ENCODE measurements at regions not wholly inside any gene's neighbourhood (a gene's known extent, or its start where the extent isn't known, plus 50 kb on each side); places are given as distances from the start of the nearest gene placed in this dataset.

DNA sequence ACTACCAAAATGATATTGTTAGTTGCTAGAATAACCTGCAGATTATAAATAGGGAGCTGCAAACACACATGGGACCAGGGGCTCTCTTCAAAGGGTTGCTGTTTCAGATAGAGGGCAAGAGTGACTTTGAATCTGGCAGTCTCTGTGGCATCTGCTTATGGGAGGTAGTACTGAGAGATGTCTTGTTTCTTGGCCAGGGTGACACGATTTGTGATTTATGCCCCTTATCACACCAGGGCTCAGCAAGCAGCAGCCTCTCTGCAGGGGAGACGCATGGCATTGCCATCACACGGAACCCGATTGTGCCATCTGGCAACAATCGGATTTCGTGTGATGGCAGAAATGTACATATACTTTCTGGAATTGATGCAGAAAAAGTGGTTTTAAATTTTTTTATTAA lies 615.6 kb downstream of the ZNF608 start:
- POLR2A ChIA-PET: no interaction called here
- Histone ChIP-seq H3K36me3 (ENCODE audit: control insufficient read depth, insufficient read depth, low read length) (no peaks in the 10 kb centered on the region), H3K27me3 (ENCODE audit: control insufficient read depth, insufficient read depth, low read length) (no peaks in the 10 kb centered on the region), H3K4me3 (ENCODE audit: low read depth, low read length) (no peak overlapping the region)
- TF ChIP-seq, protein P1, sequence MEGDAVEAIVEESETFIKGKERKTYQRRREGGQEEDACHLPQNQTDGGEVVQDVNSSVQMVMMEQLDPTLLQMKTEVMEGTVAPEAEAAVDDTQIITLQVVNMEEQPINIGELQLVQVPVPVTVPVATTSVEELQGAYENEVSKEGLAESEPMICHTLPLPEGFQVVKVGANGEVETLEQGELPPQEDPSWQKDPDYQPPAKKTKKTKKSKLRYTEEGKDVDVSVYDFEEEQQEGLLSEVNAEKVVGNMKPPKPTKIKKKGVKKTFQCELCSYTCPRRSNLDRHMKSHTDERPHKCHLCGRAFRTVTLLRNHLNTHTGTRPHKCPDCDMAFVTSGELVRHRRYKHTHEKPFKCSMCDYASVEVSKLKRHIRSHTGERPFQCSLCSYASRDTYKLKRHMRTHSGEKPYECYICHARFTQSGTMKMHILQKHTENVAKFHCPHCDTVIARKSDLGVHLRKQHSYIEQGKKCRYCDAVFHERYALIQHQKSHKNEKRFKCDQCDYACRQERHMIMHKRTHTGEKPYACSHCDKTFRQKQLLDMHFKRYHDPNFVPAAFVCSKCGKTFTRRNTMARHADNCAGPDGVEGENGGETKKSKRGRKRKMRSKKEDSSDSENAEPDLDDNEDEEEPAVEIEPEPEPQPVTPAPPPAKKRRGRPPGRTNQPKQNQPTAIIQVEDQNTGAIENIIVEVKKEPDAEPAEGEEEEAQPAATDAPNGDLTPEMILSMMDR (IDR thresholded peaks at IDR 0.05; ENCODE audit: insufficient read depth, low read depth, low read length): no peak
- DNase-seq (ENCODE audit: low read depth): no peak
- CTCF ChIA-PET: interaction anchor here (0.6 kb wide), 1 partner anchor 1493 kb away, joined by 3 read pairs; no protein-coding TSS in a partner anchor

DNA sequence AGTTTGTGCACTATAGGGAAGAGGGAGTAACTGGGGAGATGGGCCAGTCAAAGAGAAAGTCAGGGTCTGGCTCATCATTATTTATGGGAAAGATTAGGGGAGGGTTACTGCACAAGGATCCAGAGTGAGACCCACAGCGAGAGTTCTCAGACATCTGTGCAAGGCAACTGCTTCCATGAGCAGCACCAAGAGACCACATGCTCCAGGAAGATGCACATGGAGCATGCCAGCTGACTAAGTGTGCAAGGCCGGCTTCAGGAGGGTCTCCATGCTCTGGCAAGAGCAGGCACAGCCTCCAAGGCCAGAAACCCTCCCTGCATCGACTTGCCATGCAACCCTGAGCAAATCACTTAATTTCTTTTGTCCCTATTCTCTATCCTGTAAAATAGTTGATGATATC lies 616.9 kb downstream of the CSNK1G3 start:
- TF ChIP-seq, protein P1 (IDR thresholded peaks at IDR 0.05; ENCODE audit: insufficient read depth, low read depth, low read length): no peak
- POLR2A ChIA-PET: no interaction called here
- CTCF ChIA-PET: interaction anchor here (0.6 kb wide), 1 partner anchor 726 kb away, joined by 3 read pairs; no protein-coding TSS in a partner anchor

DNA sequence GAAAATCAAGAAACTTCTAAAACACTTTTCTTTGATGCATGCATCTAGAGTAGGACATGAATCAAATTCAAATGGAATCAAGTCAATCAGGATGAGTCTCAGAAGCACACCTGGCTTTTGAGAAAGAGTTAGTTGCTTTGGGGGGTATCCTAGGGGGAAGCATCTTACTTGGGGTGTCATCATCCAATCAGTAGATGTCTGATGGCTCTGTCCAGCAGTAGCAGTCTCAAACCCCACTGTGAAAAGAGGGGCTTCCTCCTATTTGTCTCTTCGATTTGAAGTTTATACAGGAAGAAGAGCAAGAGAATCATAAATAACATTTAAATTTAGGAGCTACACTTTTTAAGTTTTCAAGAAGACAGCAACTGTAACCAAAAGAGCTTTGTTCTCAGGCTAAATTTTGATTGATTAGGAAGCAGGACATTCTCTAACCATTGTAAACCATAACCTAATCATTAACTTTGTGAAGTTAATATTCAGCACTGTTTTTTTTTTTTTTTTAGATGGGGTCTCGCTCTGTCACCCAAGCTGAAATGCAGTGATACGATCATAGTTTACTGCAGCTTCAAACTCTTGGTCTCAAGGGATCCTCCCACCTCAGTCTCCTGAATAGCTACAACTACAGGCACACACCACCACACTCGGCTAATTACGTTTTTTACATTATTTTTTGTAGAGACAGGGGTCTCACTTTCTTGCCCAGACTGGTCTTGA lies 614.7 kb downstream of the CSNK1G3 start:
- H3K36me3 ChIP-seq (ENCODE audit: control insufficient read depth, insufficient read depth, low read length): no peaks in the 10 kb centered on the region
- H3K4me3 ChIP-seq (ENCODE audit: low read depth, low read length): no peak overlapping the region
- TF ChIP-seq, protein P1 (IDR thresholded peaks at IDR 0.05; ENCODE audit: insufficient read depth, low read depth, low read length): no peak
- H3K27me3 ChIP-seq (ENCODE audit: control insufficient read depth, insufficient read depth, low read length): no peaks in the 10 kb centered on the region
- ChIA-PET CTCF (no interaction called here), POLR2A (no interaction called here)
- DNase-seq (ENCODE audit: low read depth): no peak

More for the DNA sequence above, 616.9 kb downstream of the CSNK1G3 start:
- Histone ChIP-seq H3K36me3 (ENCODE audit: control insufficient read depth, insufficient read depth, low read length) (no peaks in the 10 kb centered on the region), H3K4me3 (ENCODE audit: low read depth, low read length) (no peak overlapping the region), H3K27me3 (ENCODE audit: control insufficient read depth, insufficient read depth, low read length) (no peaks in the 10 kb centered on the region)
- DNase-seq (ENCODE audit: low read depth): no peak

DNA sequence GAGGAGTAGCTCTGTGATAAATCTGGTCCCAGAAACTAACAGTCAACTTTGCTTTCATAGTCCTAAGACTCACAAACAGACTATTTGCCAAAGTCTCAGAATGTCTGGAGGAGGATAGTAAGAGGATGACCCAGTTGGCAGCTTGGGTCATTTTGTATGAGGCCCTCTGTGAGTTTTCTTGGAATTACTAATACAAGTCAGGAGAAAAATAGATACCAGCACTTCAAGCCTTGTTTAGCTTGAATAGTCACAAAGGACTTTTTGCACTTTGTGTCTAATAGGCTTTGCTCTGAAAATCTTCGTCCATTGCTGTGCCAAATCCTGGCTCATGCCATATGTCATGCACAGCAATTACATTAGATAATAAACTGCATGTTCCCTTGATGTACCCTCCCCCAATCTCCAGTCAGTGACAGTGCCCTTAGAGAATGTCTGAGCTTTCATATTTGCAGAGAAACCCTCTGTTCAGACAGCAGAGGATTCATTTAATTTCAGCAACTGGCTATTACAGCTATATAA lies 612.8 kb downstream of the CSNK1G3 start:
- ChIA-PET POLR2A (no interaction called here), CTCF (no interaction called here)

DNA sequence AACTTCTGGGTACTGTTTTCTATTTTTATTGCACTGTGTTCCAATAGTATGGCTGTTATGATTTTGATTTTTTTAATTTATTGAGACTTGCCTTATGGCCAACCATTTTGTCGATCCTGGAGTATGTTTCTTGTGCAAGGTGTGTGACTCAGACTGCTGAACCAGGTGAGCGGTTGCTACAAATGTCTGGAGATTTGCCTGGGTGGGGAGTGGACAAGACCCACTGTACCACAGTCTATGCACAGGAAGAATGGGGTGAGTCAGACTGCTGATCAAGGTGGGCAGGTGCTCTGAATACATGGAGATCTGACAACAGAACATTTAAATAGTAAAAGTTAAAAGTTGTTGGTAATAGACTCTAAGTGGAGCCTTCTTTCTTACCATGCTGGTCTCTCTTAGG lies 609.2 kb downstream of the CSNK1G3 start:
- POLR2A ChIA-PET: no interaction called here
- Histone ChIP-seq H3K36me3 (ENCODE audit: control insufficient read depth, insufficient read depth, low read length) (no peaks in the 10 kb centered on the region), H3K4me3 (ENCODE audit: low read depth, low read length) (no peak overlapping the region), H3K27me3 (ENCODE audit: control insufficient read depth, insufficient read depth, low read length) (no peaks in the 10 kb centered on the region; the same call in 1 of the 2 replicates)
- no peak for DNase-seq (ENCODE audit: low read depth)
- CTCF ChIA-PET: no interaction called here
- TF ChIP-seq, protein P1 (IDR thresholded peaks at IDR 0.05; ENCODE audit: insufficient read depth, low read depth, low read length): no peak

More for the DNA sequence above, 612.8 kb downstream of the CSNK1G3 start:
- Histone ChIP-seq H3K4me3 (ENCODE audit: low read depth, low read length) (no peak overlapping the region), H3K27me3 (ENCODE audit: control insufficient read depth, insufficient read depth, low read length) (no peaks in the 10 kb centered on the region), H3K36me3 (ENCODE audit: control insufficient read depth, insufficient read depth, low read length) (no peaks in the 10 kb centered on the region)
- TF ChIP-seq, protein P1 (IDR thresholded peaks at IDR 0.05; ENCODE audit: insufficient read depth, low read depth, low read length): no peak
- no peak for DNase-seq (ENCODE audit: low read depth)
